Thyroid gland (tissue), 4 donors: ENCODE measurements at regions not wholly inside any gene's neighbourhood (a gene's known extent, or its start where the extent isn't known, plus 50 kb on each side); places are given as distances from the start of the nearest gene placed in this dataset.

Source experiments
- CTCF ChIP-seq, 6 experiments: fragments of 200-600 bp in 3 of 6; fragments of 450-650 bp in 3 of 6; sonication (generic) in 3 of 6; IDR thresholded peaks; one replicate each; pipeline ENCODE4 v1.5.1; 2016 to 2019; ENCODE audit warnings: antibody characterized with exemption in 6 of 6, mild to moderate bottlenecking in 2 of 6, inconsistent platforms in 1 of 6, moderate library complexity in 1 of 6
- POLR2A ChIP-seq, 2 donors: fragments of 450-650 bp; IDR thresholded peaks; one replicate each; pipeline ENCODE4 v1.6.1; 2017; ENCODE audit warnings: antibody characterized with exemption in 2 of 2, mild to moderate bottlenecking in 2 of 2, moderate library complexity in 1 of 2

GRCh38 chr1:170252851-170253579, 107.3 kb downstream of the NTMT2 start:
- TF ChIP-seq CTCF (IDR thresholded peaks at IDR 0.05) (no peak), POLR2A (IDR thresholded peaks at IDR 0.05) (no peak)
